K562 (cell line): ENCODE measurements at regions not wholly inside any gene's neighbourhood (a gene's known extent, or its start where the extent isn't known, plus 50 kb on each side); places are given as distances from the start of the nearest gene placed in this dataset.

ENCODE experiments used
- ATAC-seq: fragments of 200-7000 bp; cut with Tn5 transposase; 3 replicates; pipeline ENCODE4 v1.9.1; 2020; ENCODE audit warnings: moderate library complexity
- BruUV-seq: library from RNA; stranded (reverse); fragments of 400-500 nt; replicated peaks from 2 replicates; lab custom pipeline; 2021; lab: Mats Ljungman, UMichigan
- CTCF ChIA-PET: fragments of 300-600 bp; formaldehyde crosslinking; extraction: SDS; loops from one replicate; lab custom pipeline; 2021; ENCODE audit warnings: low intra/inter-chr PET ratio; lab: Yijun Ruan, JAX
- POLR2A ChIA-PET: fragments of 300-600, 350-650 bp; sonication (Branson Sonifier 250); formaldehyde crosslinking; extraction: SDS; loops from one replicate; lab custom pipeline; 2021; ENCODE audit warnings: antibody characterized with exemption, inconsistent platforms; lab: Yijun Ruan, JAX
- DNase-seq, 4 experiments: peaks; one replicate each; pipeline versions ENCODE4 v3.0.0 to v3.0.0-alpha.2; 2011 to 2018; ENCODE audit warnings: low spot score in 3 of 4, mixed read lengths in 3 of 4; ENCODE audit errors: extremely low read depth in 1 of 4
- FAIRE-seq: peaks from 2 replicates; lab custom pipeline; 2011; peaks lifted over from hg19 to GRCh38; lab: Jason Lieb, UNC
- H2AFZ ChIP-seq: 2 replicates; pipeline ENCODE4 v1.6.0; 2011; ENCODE audit warnings: low read depth, low read length, control low read depth, inconsistent platforms
- H3K27ac ChIP-seq: fragments of 200-600 bp; 3 replicates; pipeline ENCODE4 v1.8.0; 2011; ENCODE audit warnings: low read depth, mild to moderate bottlenecking, control low read depth, inconsistent platforms, low read length, moderate library complexity, mixed read lengths; ENCODE audit errors: extremely low read depth
- H3K27me3 ChIP-seq, 2 experiments: fragments of 300-600 bp in 1 of 2; 2 replicates in 1 of 2; 3 replicates in 1 of 2; pipeline versions ENCODE4 v1.6.0 to v1.8.0; 2011; ENCODE audit warnings: inconsistent platforms in 2 of 2, low read length in 2 of 2, mild to moderate bottlenecking in 1 of 2, mixed read lengths in 1 of 2, moderate library complexity in 1 of 2; ENCODE audit not compliant: control insufficient read depth in 2 of 2, insufficient read depth in 2 of 2
- H3K36me3 ChIP-seq: fragments of 300-600 bp; 3 replicates; pipeline ENCODE4 v1.8.0; 2011; ENCODE audit warnings: mild to moderate bottlenecking, low read length, inconsistent platforms; ENCODE audit not compliant: control insufficient read depth, insufficient read depth
- H3K4me1 ChIP-seq, 2 experiments: fragments of 200-600 bp in 1 of 2; replicated peaks in 1 of 2; 2 replicates in 1 of 2; 3 replicates in 1 of 2; pipeline versions ENCODE4 v1.5.1 to v1.8.0; 2011; ENCODE audit warnings: inconsistent platforms in 2 of 2, low read length in 2 of 2, mild to moderate bottlenecking in 1 of 2, mixed read lengths in 1 of 2, moderate library complexity in 1 of 2; ENCODE audit not compliant: control insufficient read depth in 2 of 2, insufficient read depth in 2 of 2
- H3K4me2 ChIP-seq: 2 replicates; pipeline ENCODE4 v1.6.1; 2011; ENCODE audit warnings: low read length, control low read depth, inconsistent platforms, mixed read lengths; ENCODE audit not compliant: insufficient read depth
- H3K4me3 ChIP-seq: fragments of 200-600 bp; sonication (generic), shearing (Covaris generic); 2 replicates; pipeline ENCODE4 v1.5.1; 2016; ENCODE audit warnings: control low read depth, inconsistent platforms
- H3K79me2 ChIP-seq: fragments of 200-600 bp; 3 replicates; pipeline ENCODE4 v1.8.0; 2011; ENCODE audit warnings: low read length, inconsistent platforms; ENCODE audit not compliant: control insufficient read depth, insufficient read depth
- H3K9ac ChIP-seq, 2 experiments: 2 replicates each; pipeline versions ENCODE4 v1.6.0 to v1.6.1; 2011; ENCODE audit warnings: low read depth in 2 of 2, low read length in 2 of 2, control low read depth in 1 of 2, inconsistent platforms in 1 of 2, mild to moderate bottlenecking in 1 of 2, mixed read lengths in 1 of 2; ENCODE audit not compliant: insufficient read depth in 1 of 2
- H3K9me1 ChIP-seq: one replicate; pipeline ENCODE4 v1.6.0; 2011; ENCODE audit warnings: inconsistent platforms, mild to moderate bottlenecking, low read length, moderate library complexity; ENCODE audit not compliant: control insufficient read depth, insufficient read depth
- H3K9me3 ChIP-seq: replicated peaks from 2 replicates; pipeline ENCODE4 v1.5.1; 2011; ENCODE audit warnings: low read depth, low read length, inconsistent platforms; ENCODE audit not compliant: control insufficient read depth, insufficient read depth
- H4K20me1 ChIP-seq: replicated peaks from 2 replicates; pipeline ENCODE4 v1.6.1; 2011; ENCODE audit warnings: low read length, inconsistent platforms, mixed read lengths; ENCODE audit not compliant: control insufficient read depth, insufficient read depth
- BRF1 ChIP-seq: IDR thresholded peaks from 3 replicates; pipeline ENCODE4 v1.6.1; 2011; ENCODE audit warnings: borderline replicate concordance, mild to moderate bottlenecking; ENCODE audit not compliant: insufficient read length; ENCODE audit errors: extremely low read depth
- CLOCK ChIP-seq: fragments of 250-450 bp; sonication (Bioruptor Pico); IDR thresholded peaks from 2 replicates; pipeline ENCODE4 v1.4.0; 2020; ENCODE audit warnings: mild to moderate bottlenecking, moderate library complexity, borderline replicate concordance
- NFIX ChIP-seq: fragments of 250-450 bp; sonication (Bioruptor Pico); IDR thresholded peaks from 2 replicates; pipeline ENCODE4 v1.4.0; 2020; ENCODE audit warnings: low read depth, mild to moderate bottlenecking, moderate library complexity
- PHB ChIP-seq: fragments of 250-450 bp; sonication (Bioruptor Pico); IDR thresholded peaks from 2 replicates; pipeline ENCODE4 v1.5.0; 2021
- RERE ChIP-seq: sonication (generic); formaldehyde crosslinking; IDR thresholded peaks from 2 replicates; pipeline ENCODE4 v1.8.0; 2023; ENCODE audit warnings: missing genetic modification reagents, mild to moderate bottlenecking, borderline replicate concordance
- SMARCA4 ChIP-seq: fragments of 450-650 bp; IDR thresholded peaks from 2 replicates; pipeline ENCODE4 v1.6.1; 2016
- SMARCC2 ChIP-seq: fragments of 450-650 bp; IDR thresholded peaks from 2 replicates; pipeline ENCODE4 v1.6.1; 2017; ENCODE audit warnings: antibody characterized with exemption, moderate library complexity, mild to moderate bottlenecking, low read depth
- STAT5B ChIP-seq: fragments of 250-450 bp; sonication (Bioruptor Pico); IDR thresholded peaks from 2 replicates; pipeline ENCODE4 v1.8.0; 2021; ENCODE audit warnings: mild to moderate bottlenecking, inconsistent platforms
- SUPT5H ChIP-seq: fragments of 450-650 bp; IDR thresholded peaks from 2 replicates; pipeline ENCODE4 v1.6.1; 2016
- ZFP36 ChIP-seq: fragments of 150-350 bp; IDR thresholded peaks from 2 replicates; pipeline ENCODE4 v1.6.1; 2018; ENCODE audit warnings: low read length, low read depth; ENCODE audit not compliant: partially characterized antibody
- ZNF507 ChIP-seq: conservative IDR thresholded peaks from 2 replicates; pipeline ENCODE4 v1.6.1; 2017; ENCODE audit warnings: missing genetic modification characterization, missing compliant biosample characterization
- ZNF740 ChIP-seq, 3 experiments: fragments of 200-800 bp in 1 of 3; sonication (Bioruptor generic) in 1 of 3; sonication (generic) in 1 of 3; formaldehyde crosslinking in 1 of 3; IDR thresholded peaks; 2 replicates each; pipeline versions ENCODE4 v1.6.1 to v1.8.0; 2016 to 2022; ENCODE audit warnings: mild to moderate bottlenecking in 2 of 3, missing compliant biosample characterization in 2 of 3, missing genetic modification characterization in 2 of 3, missing genetic modification reagents in 1 of 3
- ZNF766 ChIP-seq: fragments of 200-800 bp; sonication (Bioruptor generic); conservative IDR thresholded peaks from 2 replicates; pipeline ENCODE4 v1.6.1; 2016; ENCODE audit warnings: missing genetic modification characterization, missing compliant biosample characterization
- WGBS: fragments of 100-300 bp; shearing (Covaris generic); methylation state at CpG from one replicate; pipeline ENCODE4 v1.1.6; 2016; ENCODE audit warnings: low coverage, mixed read lengths; ENCODE audit not compliant: insufficient coverage; ENCODE audit errors: missing lambda C conversion rate; 5-methylcytosine and 5-hydroxymethylcytosine counted together
- in situ Hi-C: fragments of 300-500 bp; cut with MboI; formaldehyde crosslinking; loops from 4 replicates; pipeline ENCODE4 v1.15.0; 2018; ENCODE audit warnings: inconsistent platforms, mixed read lengths
- intact Hi-C: fragments of 100-400 bp; cut with micrococcal nuclease; formaldehyde crosslinking; loops from 2 replicates; pipeline ENCODE4 v1.14.2; 2022

GRCh38 chr1:232865102-232865931 is 60.1 kb downstream of the MAP10 start:
- H4K20me1 ChIP-seq = no peaks in the 10 kb centered on the region
- no peaks in the 10 kb centered on the region for H3K9me1 ChIP-seq
- DNase-seq = no peak
- intact Hi-C loops (no loop called here), in situ Hi-C loops (no loop called here)
- no peak overlapping the region for H3K9ac ChIP-seq
- H3K36me3 ChIP-seq = no peaks in the 10 kb centered on the region
- H3K4me2 ChIP-seq = no peak overlapping the region
- H3K4me3 ChIP-seq = no peak overlapping the region
- no peaks in the 10 kb centered on the region for H3K4me1 ChIP-seq
- 8% methylated on average over 9 of the region's 9 CpGs for WGBS
- no peak for ATAC-seq
- no peak for FAIRE-seq
- no peak overlapping the region for H3K27ac ChIP-seq
- CTCF ChIA-PET = no interaction called here
- peaks cover 4 to 13% of the 10 kb centered on the region in 2 experiments; a peak in 3 of 5 replicates for H3K27me3 ChIP-seq
- no TSS peak for BruUV-seq
- POLR2A ChIA-PET = no interaction called here
- no peaks in the 10 kb centered on the region for H3K9me3 ChIP-seq
- H2AFZ ChIP-seq = no peak overlapping the region
- no peaks in the 10 kb centered on the region for H3K79me2 ChIP-seq
- TF ChIP-seq ZNF740 (CRISPR knock-in tag; IDR thresholded peaks at IDR 0.05) = no peak
- no peak for TF ChIP-seq ZNF740 (tag; IDR thresholded peaks at IDR 0.05)
- no peak for TF ChIP-seq SUPT5H
- TF ChIP-seq ZFP36 = no peak
- TF ChIP-seq PHB (CRISPR knock-in tag) = no peak
- TF ChIP-seq BRF1 = no peak
- no peak for TF ChIP-seq STAT5B (CRISPR knock-in tag)
- TF ChIP-seq ZNF766 = no peak
- no peak for TF ChIP-seq CLOCK (CRISPR knock-in tag)
- no peak for TF ChIP-seq SMARCA4
- no peak for TF ChIP-seq NFIX (CRISPR knock-in tag)
- TF ChIP-seq RERE (CRISPR knock-in tag) = no peak
- TF ChIP-seq ZNF507 = no peak
- TF ChIP-seq SMARCC2 = no peak
